HG03558 (cell line): ENCODE measurements at regions not wholly inside any gene's neighbourhood (a gene's known extent, or its start where the extent isn't known, plus 50 kb on each side); places are given as distances from the start of the nearest gene placed in this dataset.
"Not testable (repeated sequence)": the region's sequence is repeated elsewhere in the genome, so short reads cannot be mapped to it uniquely, and the experiment has no call there.

Experiments
- ATAC-seq: cut with Tn5 transposase; IDR thresholded peaks from one replicate; pipeline ENCODE4 v1.9.1; 2021; ENCODE audit warnings: moderate number of reproducible peaks; ENCODE audit not compliant: unreplicated experiment; ENCODE audit errors: extremely low read depth

- ATAC-seq = no peak
Observed at GRCh38 chr4:158958489-158959270, 144.2 kb upstream of the RAPGEF2 start.

- ATAC-seq = no peak
Observed at GRCh38 chr4:158962393-158962792, 140.5 kb upstream of the RAPGEF2 start.

DNA sequence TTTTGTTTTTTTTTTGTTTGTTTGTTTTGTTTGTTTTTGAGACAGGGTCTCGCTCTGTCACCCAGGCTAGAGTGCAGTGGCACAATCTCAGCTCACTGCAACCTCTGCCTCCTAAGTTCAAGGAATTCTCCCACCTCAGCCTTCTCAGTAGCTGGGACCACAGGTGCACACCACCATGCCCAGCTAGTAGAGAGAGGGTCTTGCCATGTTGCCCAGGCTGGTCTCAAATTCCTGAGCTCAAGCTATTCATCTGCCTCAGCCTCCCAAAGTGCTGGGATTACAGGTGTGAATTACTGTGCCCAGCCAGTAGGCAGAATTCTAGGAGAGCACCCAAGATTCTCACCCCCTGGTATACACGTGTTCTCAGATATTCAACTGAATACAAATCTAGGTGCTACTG lies 139.6 kb upstream of the RAPGEF2 start:
- not testable (repeated sequence) for ATAC-seq

- ATAC-seq = no peak
Observed at GRCh38 chr4:158964114-158964727, 138.7 kb upstream of the RAPGEF2 start.

GRCh38 chr4:158964728-158965124 lies 138.2 kb upstream of the RAPGEF2 start:
- no peak for ATAC-seq

DNA sequence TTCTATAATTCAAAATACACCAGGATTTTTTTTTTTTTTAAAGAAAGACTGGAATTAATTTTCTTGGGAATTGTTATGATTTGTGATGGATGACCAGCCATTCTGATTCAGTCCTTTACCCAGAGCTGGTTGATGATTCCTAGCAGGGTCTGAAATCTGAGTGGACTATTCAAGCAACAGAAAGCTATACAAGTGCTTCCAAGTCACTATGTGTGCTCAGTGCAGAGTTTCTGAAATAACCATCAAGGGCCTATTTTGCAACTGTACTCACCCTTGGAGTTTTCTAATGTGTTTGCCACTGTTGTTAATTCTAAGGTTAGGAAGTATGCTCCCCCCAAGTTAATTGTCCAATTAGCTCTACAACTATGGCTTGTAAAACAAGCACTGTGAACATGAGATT lies 137.7 kb upstream of the RAPGEF2 start:
- no peak for ATAC-seq

GRCh38 chr4:158966091-158966490 lies 136.8 kb upstream of the RAPGEF2 start:
- no peak for ATAC-seq

DNA sequence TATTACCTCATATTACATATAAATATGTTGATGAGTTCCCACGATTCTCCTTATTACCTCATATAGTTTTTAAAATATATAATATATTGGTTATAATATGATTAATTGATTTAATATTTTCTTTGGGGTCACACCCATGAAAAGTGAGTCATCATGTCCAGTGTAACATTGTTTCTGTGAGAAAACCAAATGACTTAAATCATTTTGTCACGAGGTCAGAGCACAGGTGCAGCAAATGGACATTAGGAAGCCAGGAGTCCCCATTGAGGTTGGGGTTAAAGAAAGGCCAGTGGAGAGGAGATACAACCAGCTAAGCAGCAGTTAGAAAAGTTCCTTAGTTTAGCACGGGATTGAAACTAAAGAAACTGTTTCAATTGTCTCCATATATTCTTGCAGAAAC lies 133.9 kb upstream of the RAPGEF2 start:
- ATAC-seq = no peak

- no peak for ATAC-seq
Observed at GRCh38 chr4:158970812-158971211, 132.1 kb upstream of the RAPGEF2 start.

GRCh38 chr4:158974438-158974837 lies 128.4 kb upstream of the RAPGEF2 start:
- not testable (repeated sequence) for ATAC-seq

GRCh38 chr4:158980711-158981110 lies 122.2 kb upstream of the RAPGEF2 start:
- ATAC-seq = not testable (repeated sequence)

DNA sequence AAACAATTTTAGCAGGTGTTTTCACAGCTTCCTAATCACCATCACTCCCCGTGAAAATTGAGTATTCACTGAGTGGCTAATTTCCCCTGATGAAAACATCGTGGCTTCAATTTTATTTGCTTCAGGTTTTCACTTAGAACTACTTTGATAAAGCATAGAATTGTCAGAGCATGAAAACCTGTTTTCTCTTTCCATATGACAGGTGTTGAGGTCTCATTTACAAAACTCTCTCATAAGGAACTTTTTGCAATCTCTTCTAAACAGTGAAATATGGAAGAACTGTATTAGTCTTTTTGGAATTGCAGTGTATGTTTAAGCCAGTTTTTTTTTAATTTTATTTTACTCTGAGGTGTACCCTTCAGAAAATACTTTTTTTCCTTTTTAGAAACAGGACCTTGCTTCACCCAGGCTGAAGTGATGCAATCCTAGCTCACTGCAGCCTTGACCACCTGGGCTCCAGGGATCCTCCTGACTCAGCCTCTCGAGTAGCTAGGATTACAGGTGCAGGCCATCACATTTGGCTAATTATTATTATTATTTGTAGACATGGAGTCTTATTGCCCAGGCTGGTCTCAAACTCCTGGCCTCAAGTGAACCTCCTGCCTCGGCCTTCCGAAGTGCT lies 111.2 kb upstream of the RAPGEF2 start:
- ATAC-seq = no peak

GRCh38 chr4:158993891-158994290 lies 109.0 kb upstream of the RAPGEF2 start:
- ATAC-seq = no peak

GRCh38 chr4:158995040-158995439 lies 107.8 kb upstream of the RAPGEF2 start:
- no peak for ATAC-seq

GRCh38 chr4:158995965-158996364 lies 106.9 kb upstream of the RAPGEF2 start:
- ATAC-seq = no peak

GRCh38 chr4:158996669-158997074 lies 106.2 kb upstream of the RAPGEF2 start:
- no peak for ATAC-seq

DNA sequence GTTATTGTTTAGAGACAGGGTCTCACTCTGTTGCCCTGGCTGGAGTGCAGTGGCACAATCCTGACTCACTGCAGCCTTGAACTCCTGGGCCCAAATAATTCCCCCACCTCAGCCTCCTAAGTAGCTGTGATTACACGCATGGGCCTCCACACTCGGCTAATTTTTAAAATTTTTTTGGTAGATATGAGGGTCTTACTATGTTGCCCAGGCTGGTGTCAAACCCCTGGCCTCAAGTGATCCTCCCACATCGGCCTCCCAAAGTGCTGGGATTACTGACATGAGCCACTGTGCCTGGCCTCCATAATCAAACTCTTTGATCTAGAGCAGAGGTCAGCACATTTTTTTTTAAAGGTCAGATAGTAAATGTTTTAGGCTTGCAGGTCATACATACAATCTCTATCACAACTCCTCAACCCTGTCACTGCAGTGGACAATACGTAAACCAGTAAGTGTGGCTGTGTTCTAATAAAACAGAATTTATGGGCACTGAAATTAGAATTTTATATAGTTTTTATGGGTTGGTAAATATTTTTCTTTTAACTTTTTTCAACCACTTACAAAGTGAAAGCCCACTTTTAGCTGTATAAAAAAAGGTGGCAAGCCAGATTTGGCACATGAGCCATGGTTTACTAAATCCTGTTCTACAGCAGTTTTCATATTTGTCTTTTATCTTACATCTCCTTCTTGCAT lies 105.1 kb upstream of the RAPGEF2 start:
- ATAC-seq = no peak

GRCh38 chr4:158998624-158999023 lies 104.3 kb upstream of the RAPGEF2 start:
- no peak for ATAC-seq

GRCh38 chr4:158999166-158999682 lies 103.7 kb upstream of the RAPGEF2 start:
- ATAC-seq = no peak

DNA sequence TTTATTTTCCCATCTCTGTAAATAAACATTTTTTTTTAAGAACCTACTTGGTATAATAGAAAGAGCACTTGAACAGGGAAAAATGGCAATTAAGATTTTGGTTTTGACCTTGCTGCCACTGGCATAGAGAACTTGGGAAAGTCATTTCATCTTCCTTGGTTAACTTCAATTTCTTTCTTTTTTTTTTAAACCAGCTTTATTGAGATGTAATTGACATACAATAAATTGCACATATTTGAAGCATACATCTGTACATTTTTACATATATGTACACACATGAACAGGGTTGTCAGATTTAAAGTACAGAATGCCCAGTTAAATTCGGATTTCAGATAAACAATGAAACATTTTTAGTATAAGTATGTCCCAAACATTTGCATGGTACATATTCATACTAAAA lies 103.0 kb upstream of the RAPGEF2 start:
- ATAC-seq = no peak

- no peak for ATAC-seq
Observed at GRCh38 chr4:159002950-159003349, 99.9 kb upstream of the RAPGEF2 start.
